GM12874 (cell line): ENCODE measurements at regions not wholly inside any gene's neighbourhood (a gene's known extent, or its start where the extent isn't known, plus 50 kb on each side); places are given as distances from the start of the nearest gene placed in this dataset.

Experiments
- CTCF ChIP-seq: IDR thresholded peaks from 2 replicates; pipeline ENCODE4 v1.5.1; 2011; ENCODE audit warnings: low read depth, mild to moderate bottlenecking, control low read depth, low read length, moderate library complexity; ENCODE audit not compliant: insufficient read depth

DNA sequence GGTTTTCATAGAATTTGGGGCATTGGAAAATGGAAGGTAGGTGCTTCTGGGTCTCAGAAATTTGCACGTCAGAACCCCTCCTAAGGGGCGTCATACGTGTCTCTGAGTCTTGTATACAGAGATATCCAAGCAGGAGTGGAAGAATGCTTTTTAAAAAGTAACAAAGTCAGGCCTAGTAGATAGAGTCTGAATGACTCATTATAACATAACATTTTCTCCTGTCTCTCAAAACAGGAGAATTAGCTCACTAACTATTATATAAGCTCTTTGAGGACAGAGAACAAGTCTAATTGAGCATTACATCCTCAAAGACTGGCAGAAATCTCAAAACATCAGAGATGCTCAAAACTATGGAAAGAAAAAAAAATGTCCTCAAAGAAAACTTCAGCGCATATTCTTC, 86.1 kb upstream of the CCL2 start:
- TF ChIP-seq CTCF, result no peak

DNA sequence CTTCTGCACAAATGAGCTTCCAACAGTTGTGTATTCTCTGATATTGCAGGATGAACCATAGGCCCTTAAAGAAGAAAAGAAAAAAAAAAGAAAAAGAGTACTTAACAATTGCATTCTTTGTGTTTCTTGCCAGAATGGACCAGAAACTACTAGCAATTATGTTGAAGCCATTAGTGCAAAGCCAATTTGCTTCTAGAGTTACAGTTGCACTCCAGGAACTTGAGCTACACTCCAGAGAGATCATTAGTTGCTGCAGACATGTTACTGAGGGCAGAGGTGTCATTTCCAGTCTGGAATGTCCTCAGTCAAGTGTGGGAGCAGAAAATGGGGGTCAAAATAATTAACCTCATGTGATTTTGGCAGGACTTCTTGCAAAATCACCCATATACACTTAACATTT, 85.6 kb upstream of the CCL2 start:
- no peak for TF ChIP-seq CTCF

GRCh38 chr17:34171245-34171818, 83.8 kb upstream of the CCL2 start:
- peak; percentile 81 for TF ChIP-seq CTCF

- no peak for TF ChIP-seq CTCF
Observed at GRCh38 chr17:34172390-34172918, 82.6 kb upstream of the CCL2 start.

DNA sequence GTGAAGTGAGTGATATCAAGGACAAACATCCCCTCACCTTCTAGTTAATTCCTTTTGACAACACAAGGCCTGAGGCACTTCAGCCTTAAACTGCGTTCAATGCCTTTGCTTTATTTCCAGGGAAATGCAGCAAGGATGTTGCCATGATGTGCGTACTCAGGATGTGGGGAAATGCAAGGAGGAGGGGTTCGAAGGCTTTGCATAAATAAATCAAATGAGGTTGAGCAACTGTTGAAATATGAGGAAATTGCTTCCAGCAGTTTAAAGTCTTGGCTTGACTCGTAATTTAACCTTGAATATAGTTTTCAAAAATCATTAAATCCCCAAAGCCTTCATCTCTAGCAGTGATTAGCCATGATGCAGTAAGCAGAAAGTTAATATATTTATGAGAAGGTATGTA, 81.8 kb upstream of the CCL2 start:
- no peak for TF ChIP-seq CTCF

DNA sequence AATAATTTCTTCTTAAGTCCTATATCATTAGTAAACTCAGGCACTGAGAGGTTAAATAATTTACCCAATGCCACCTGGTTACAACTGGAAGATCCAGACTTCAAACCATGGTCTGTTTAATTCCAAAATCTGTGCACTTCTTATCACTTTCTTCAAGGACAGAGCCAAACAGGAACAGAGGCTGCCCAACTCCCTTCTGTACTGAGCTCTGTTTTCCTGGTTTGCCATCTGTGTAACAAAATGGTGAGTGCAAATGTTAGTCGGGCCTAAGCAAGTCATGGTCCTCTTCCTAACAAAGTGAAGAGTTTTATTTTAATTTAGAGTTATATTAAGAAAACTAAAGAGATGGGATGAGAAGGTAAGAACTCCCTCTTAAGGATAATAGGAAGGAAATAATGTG, 80.6 kb upstream of the CCL2 start:
- TF ChIP-seq CTCF, result no peak

- TF ChIP-seq CTCF, result no peak
Observed at GRCh38 chr17:34176440-34176839, 78.6 kb upstream of the CCL2 start.
